Activated naive CD8-positive, alpha-beta T cell treated with anti-CD3 and anti-CD28 coated beads, Interleukin-2, amount 50 U/mL, for 24 hours (primary cell): ENCODE measurements at regions not wholly inside any gene's neighbourhood (a gene's known extent, or its start where the extent isn't known, plus 50 kb on each side); places are given as distances from the start of the nearest gene placed in this dataset.
"Not testable (repeated sequence)": the region's sequence is repeated elsewhere in the genome, so short reads cannot be mapped to it uniquely, and the experiment has no call there.

ENCODE experiments used
- ATAC-seq: fragments of 150-1000 bp; cut with Tn5 transposase; one replicate; pipeline ENCODE4 v1.10.0; 2021
- DNase-seq: peaks from one replicate; pipeline ENCODE4 v3.0.0; 2021
- H3K27ac Mint-ChIP-seq: one replicate; pipeline ENCODE4 v1.8.0; 2021; ENCODE audit warnings: mild to moderate bottlenecking, mixed read lengths
- H3K27me3 Mint-ChIP-seq: one replicate; pipeline ENCODE4 v1.8.0; 2021; ENCODE audit warnings: mixed read lengths
- H3K36me3 Mint-ChIP-seq: one replicate; pipeline ENCODE4 v1.8.0; 2021; ENCODE audit warnings: low read depth, mixed read lengths
- H3K4me1 Mint-ChIP-seq: one replicate; pipeline ENCODE4 v1.8.0; 2021; ENCODE audit warnings: mixed read lengths
- H3K4me3 Mint-ChIP-seq: one replicate; pipeline ENCODE4 v1.8.0; 2021; ENCODE audit warnings: mild to moderate bottlenecking, moderate library complexity, mixed read lengths
- H3K9me3 Mint-ChIP-seq: one replicate; pipeline ENCODE4 v1.8.0; 2021; ENCODE audit warnings: mixed read lengths

DNA sequence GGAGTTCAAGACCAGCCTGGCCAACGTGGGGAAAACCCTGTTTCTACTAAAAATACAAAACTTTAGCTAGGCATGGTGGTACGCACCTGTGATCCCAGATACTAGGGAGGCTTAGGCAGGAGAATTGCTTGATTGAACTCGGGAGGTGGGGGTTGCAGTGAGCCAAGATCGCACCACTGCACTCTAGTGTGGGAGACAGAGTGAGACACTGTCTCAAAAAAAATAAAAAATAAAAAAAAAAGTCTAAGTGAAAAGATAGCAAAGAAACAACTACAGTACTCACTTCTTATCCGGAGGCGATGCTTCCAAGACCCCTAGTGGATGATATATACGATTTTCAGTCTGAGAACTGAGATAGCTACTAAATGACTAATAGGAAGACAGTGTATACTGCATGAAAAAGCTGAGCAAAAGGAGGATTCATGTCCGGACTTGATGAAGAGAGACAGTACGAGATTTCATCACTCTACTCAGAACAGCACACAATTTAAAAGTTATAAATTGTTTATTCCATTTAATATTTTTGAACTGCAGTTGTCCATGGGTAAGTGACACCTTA, 138.7 kb upstream of the GOLGA6L6 start:
- not testable (repeated sequence) for H3K4me1 Mint-ChIP-seq, H3K27ac Mint-ChIP-seq, H3K9me3 Mint-ChIP-seq, ATAC-seq, H3K27me3 Mint-ChIP-seq, H3K36me3 Mint-ChIP-seq, H3K4me3 Mint-ChIP-seq, DNase-seq

DNA sequence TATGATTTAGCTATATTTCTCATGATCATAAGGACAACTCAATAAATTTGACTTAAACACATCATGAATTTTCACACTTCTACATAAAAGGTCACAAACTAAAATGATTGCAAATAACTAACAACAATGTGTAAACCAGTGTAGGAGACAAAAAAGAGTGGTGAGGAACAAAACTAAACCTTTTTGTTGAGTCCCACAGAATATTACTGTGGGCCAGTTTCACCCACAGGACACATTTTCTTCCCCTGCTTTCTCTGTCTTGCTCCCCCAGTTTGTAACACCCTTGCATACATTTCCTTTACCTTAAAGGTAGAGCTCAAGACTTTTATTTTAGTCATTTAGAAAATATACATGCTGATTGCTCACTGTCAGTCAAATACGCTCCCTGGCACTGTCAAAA, 130.9 kb upstream of the GOLGA6L6 start:
- Mint-ChIP-seq H3K4me1 (no peaks in the 10 kb centered on the region), H3K27ac (no peak overlapping the region), H3K27me3 (peaks cover 2% of the 10 kb centered on the region), H3K36me3 (no peaks in the 10 kb centered on the region), H3K4me3 (no peak overlapping the region), H3K9me3 (no peaks in the 10 kb centered on the region)
- ATAC-seq (no peak), DNase-seq (no peak)

DNA sequence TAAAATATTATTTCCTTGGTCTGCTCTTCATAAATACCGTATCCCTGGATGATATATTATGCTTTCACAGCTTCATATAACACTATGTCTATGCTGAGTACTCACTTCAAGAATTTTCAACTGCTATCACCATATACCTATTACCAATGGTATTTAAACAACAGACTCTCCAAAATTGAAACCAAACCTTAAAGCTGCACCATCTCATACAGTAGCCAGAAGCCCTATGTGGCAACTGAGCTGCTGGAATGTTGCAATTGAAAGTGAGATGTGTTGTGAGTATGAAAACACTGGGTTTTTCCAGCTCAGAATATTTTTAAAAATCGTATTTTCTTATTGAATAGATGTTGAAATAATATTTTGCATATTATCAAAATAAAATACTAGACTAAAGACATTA, 130.1 kb upstream of the GOLGA6L6 start:
- DNase-seq: no peak
- H3K4me3 Mint-ChIP-seq: no peak overlapping the region
- peaks cover 2% of the 10 kb centered on the region for H3K27me3 Mint-ChIP-seq

DNA sequence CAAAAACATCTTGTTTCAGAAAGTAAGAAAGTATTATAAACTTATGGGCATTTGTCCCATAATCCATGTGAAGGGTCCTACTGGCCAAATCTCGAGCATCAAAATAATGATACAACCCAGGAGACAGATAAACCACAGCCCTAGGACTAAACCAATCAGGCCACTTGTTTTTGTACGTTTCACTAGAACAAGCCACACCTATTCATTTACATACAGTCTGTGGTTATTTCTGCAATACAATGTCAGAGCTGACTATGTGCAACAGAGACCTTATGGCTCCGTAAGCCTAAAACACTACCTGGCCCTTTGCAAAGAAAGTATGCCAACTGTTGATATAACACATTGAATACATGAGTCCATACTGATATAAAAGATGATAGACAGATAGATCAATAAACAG, 124.8 kb upstream of the GOLGA6L6 start:
- not testable (repeated sequence) for H3K36me3 Mint-ChIP-seq, H3K4me3 Mint-ChIP-seq, H3K27me3 Mint-ChIP-seq, H3K4me1 Mint-ChIP-seq, ATAC-seq, H3K27ac Mint-ChIP-seq, H3K9me3 Mint-ChIP-seq, DNase-seq

More for the DNA sequence above, 130.1 kb upstream of the GOLGA6L6 start:
- H3K36me3 Mint-ChIP-seq: no peaks in the 10 kb centered on the region
- no peak for ATAC-seq
- H3K4me1 Mint-ChIP-seq: no peaks in the 10 kb centered on the region
- H3K27ac Mint-ChIP-seq: no peak overlapping the region
- H3K9me3 Mint-ChIP-seq: no peaks in the 10 kb centered on the region

DNA sequence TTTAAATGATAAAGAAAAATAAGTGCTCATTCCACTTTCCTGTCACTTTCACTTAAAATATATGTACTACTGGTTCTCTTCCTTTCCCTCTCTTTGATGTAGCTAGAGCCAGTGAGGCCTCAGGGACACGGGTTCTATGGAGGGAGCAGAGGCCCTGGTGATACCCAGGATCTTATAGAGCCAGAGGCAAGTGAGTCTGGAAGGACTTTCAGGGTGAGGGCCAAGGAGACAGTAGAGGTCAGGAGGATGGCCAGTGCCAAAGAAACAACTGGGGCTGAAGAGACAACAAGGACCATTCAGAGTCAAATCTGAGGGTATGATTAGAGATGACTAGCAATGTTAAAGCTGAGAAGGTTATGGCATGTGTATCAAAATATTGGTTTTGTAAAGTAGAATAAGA, 124.1 kb upstream of the GOLGA6L6 start:
- Mint-ChIP-seq H3K27me3 (peaks cover 2% of the 10 kb centered on the region), H3K9me3 (no peaks in the 10 kb centered on the region), H3K4me3 (no peak overlapping the region), H3K27ac (no peak overlapping the region), H3K4me1 (no peaks in the 10 kb centered on the region), H3K36me3 (no peaks in the 10 kb centered on the region)
- ATAC-seq: no peak
- no peak for DNase-seq

DNA sequence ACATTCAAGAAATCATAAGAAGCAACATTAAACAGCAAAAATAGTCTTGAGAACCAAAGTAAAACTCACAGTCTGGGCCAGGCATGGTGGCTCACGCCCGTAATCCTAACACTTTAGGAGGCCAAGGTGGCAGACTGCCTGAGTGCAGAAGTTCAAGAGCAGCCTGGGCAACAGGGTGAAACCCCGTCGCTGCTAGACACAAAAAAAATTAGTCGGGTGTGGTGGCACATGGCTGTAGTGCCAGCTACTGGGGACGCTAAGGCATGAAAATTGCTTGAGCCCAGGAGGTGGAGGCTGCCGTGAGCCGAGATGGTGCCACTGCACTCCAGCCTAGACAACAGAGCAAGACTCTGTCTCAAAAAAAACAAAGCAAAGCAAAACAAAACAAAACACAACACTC, 117.7 kb upstream of the GOLGA6L6 start:
- no peak for DNase-seq
- Mint-ChIP-seq H3K27me3 (peaks cover 2% of the 10 kb centered on the region), H3K27ac (no peak overlapping the region), H3K36me3 (no peaks in the 10 kb centered on the region), H3K9me3 (no peaks in the 10 kb centered on the region), H3K4me1 (no peaks in the 10 kb centered on the region), H3K4me3 (no peak overlapping the region)
- ATAC-seq: no peak

DNA sequence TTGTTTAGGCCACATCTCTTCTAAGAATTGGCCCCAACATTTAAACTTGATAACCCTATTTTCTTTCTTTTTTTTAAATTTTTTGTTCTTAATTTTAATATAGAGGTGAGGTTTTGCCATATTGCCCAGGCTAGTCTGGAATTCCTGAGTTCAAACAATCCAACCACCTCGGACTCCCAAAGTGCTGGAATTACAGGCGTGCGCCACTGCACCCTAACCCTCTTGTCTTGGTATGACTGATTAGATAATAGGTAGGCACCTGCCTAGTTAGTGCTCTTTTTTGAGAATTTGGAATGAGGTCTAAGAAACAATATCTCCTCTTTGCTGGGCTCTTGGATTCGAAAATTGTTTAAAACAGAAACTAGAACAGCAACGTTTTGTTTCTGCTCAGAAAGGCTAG, 116.4 kb upstream of the GOLGA6L6 start:
- Mint-ChIP-seq H3K27me3 (peaks cover 2% of the 10 kb centered on the region), H3K9me3 (no peaks in the 10 kb centered on the region), H3K36me3 (no peaks in the 10 kb centered on the region), H3K4me3 (no peak overlapping the region), H3K27ac (no peak overlapping the region), H3K4me1 (no peaks in the 10 kb centered on the region)
- DNase-seq (no peak), ATAC-seq (no peak)

DNA sequence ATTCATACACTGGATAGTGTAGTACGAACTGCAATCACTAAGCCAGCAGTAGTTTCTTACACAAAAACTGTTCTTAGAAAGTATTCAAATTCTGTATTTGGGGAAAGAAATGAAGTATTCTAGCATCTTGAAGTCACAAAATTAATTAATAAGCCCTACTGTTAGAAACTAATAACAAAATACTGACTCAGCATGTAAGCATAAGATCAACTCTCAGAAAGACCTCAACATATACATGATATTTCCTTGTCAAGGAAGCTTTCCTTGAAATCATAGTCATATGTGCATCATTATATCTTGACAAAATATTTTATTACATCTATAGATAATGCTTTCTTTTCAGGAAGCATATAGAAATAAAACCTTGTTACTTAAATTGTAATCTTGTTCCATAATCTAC, 115.5 kb upstream of the GOLGA6L6 start:
- no peaks in the 10 kb centered on the region for H3K9me3 Mint-ChIP-seq
- ATAC-seq (no peak), DNase-seq (no peak)
- H3K27ac Mint-ChIP-seq: no peak overlapping the region
- no peaks in the 10 kb centered on the region for H3K27me3 Mint-ChIP-seq
- H3K4me1 Mint-ChIP-seq: no peaks in the 10 kb centered on the region
- no peaks in the 10 kb centered on the region for H3K36me3 Mint-ChIP-seq
- no peak overlapping the region for H3K4me3 Mint-ChIP-seq

DNA sequence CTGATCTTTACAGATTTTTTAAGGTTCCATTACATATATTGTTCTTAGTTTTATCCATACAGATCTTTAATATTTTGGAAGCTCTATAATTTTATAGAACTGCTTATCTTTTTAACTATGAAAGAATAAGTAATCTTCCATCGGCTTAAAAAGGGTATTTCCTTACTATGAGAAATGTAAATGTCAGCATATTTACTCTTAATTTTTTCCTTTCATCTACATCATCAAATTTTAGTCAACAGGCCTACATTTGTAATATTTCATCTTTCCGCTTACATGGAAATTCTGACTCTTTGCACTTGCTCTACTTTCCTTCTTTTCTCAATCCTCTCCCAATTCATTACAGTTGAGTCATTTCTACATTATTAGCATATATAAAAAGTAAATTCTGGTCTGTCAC, 111.3 kb upstream of the GOLGA6L6 start:
- H3K27me3 Mint-ChIP-seq: no peaks in the 10 kb centered on the region
- no peak overlapping the region for H3K4me3 Mint-ChIP-seq
- no peak for ATAC-seq
- no peak for DNase-seq
- H3K36me3 Mint-ChIP-seq: no peaks in the 10 kb centered on the region
- H3K27ac Mint-ChIP-seq: no peak overlapping the region
- no peaks in the 10 kb centered on the region for H3K4me1 Mint-ChIP-seq
- no peaks in the 10 kb centered on the region for H3K9me3 Mint-ChIP-seq

DNA sequence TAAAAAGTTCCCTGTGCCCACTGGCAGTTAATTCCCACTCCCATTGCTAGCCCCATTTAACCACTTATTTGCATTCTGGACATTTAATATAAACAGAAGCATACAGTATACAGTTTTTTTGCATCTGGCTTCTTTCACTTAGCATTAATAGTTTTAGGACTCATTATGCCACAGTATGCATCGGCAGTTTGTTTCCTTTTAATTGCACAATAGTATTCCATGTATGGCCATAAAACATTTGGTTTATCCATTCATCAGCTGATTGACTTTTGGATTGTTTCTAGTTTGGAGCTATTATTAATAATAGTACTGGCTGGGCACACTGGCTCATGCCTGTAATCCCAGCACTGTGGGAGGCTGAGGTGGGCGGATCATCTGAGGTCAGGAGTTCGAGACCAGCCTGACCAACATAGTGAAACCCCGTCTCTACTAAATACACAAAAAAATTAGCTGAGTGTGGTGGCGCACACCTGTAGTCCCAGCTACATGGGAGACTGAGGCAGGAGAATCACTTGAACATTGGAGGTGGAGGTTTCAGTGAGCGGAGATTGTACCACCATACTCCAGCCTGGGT, 106.9 kb upstream of the GOLGA6L6 start:
- H3K4me3 Mint-ChIP-seq, H3K36me3 Mint-ChIP-seq, H3K27ac Mint-ChIP-seq, H3K9me3 Mint-ChIP-seq, H3K4me1 Mint-ChIP-seq, H3K27me3 Mint-ChIP-seq, ATAC-seq, DNase-seq: not testable (repeated sequence)

DNA sequence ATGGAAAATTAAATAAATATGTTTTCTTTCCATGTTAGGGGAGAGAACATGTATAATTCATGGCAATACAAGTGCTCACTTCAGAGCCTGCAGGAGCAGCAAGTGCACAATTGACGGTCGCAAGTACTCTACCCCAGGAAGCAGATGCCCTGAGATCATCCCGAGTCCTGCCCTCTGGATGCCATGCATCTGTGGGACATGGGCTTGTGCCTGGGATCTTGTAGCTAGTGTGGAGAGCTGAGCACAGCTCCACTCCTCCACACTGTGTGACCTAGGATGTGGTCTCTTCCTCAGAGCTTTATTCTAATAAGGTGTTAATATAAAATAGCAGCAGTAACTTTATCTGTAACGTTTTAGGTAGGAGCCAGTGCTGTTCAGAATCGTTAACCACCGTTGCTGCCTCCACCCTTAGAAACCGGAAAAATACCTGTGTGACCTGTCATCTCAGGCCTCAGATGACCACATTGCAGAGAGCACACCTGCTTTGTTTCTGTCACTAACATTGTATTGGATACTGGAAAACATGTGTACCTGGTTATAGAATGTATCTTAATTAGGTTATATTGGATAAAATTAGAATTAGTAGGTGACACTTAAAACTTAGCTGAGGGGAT, 105.0 kb upstream of the GOLGA6L6 start:
- no peak overlapping the region for H3K27ac Mint-ChIP-seq
- no peak overlapping the region for H3K4me3 Mint-ChIP-seq
- DNase-seq (no peak), ATAC-seq (peak; percentile 38)
- no peaks in the 10 kb centered on the region for H3K36me3 Mint-ChIP-seq
- peaks cover 9% of the 10 kb centered on the region for H3K27me3 Mint-ChIP-seq
- H3K4me1 Mint-ChIP-seq: no peaks in the 10 kb centered on the region
- no peaks in the 10 kb centered on the region for H3K9me3 Mint-ChIP-seq

DNA sequence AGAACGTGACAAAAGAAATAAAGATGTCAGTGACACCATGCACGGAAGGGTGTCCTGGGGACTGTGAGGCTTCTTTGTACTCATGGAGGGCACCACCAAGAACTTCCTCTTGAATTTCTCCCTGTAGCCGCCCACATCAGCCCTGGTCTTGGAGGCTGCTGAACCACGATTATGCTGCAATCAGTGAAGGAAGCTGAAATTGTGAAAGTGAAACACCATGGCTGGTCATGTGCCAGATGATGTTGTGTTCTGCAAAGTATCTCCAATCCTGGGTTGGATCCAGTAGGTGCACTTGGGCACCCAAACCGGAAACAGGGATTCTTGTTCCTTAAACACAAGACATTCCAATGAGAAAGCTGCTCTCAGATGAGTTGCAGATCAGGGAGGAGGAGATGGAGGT, 104.4 kb upstream of the GOLGA6L6 start:
- DNase-seq (no peak), ATAC-seq (peak; percentile 58)
- Mint-ChIP-seq H3K4me1 (no peaks in the 10 kb centered on the region), H3K27ac (no peak overlapping the region), H3K36me3 (no peaks in the 10 kb centered on the region), H3K9me3 (no peaks in the 10 kb centered on the region), H3K27me3 (peaks cover 9% of the 10 kb centered on the region), H3K4me3 (no peak overlapping the region)

DNA sequence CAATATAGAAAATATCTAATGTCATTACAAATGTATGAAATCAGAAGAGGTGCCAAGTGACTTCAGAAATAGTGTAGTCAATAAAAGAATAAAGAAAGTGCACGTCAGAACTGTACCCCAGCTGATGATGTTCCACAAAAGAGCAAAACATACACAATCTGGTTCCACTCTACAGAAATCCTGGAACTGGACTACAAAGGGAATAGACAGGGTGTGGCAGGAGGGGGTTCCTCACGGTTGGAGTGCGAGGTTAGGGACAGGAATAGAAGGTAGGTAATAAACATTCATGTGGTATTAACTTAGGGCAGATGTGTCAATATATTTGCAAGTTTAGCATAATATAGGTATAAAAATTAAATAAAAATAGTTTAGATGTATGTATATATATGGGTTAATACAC, 103.3 kb upstream of the GOLGA6L6 start:
- Mint-ChIP-seq H3K9me3 (no peaks in the 10 kb centered on the region), H3K4me1 (no peaks in the 10 kb centered on the region), H3K27ac (no peak overlapping the region), H3K4me3 (no peak overlapping the region), H3K27me3 (peaks cover 9% of the 10 kb centered on the region), H3K36me3 (no peaks in the 10 kb centered on the region)
- ATAC-seq (no peak), DNase-seq (no peak)

DNA sequence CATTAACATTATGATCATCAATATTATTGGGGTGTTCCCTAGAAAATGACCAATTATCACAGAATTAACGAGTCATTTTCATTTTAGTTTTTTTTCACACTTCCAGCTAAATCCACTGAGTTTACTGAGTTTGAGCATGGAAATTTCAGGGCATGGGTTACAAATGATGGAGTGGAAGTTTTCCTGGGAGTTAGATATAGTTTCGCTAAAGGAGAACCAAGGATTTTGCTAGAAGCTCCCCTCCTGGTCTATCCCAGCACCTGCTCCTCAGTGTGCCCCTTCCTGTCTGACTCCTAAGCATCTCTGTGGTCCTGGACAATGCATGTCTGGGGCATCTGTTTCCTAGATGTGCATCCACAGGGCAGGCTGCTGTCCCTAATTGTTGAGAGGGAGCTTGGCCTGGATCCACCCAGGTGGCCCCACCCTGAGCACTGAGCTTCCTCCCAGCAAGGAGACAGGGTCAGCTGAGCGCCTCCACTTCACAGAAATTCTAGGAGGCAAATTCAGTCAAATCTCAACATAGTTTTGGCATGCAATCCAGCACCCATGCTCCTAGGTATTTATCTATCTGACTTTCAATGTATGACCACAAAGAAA, 102.3 kb upstream of the GOLGA6L6 start:
- ATAC-seq (no peak), DNase-seq (no peak)
- H3K36me3 Mint-ChIP-seq: no peaks in the 10 kb centered on the region
- H3K4me3 Mint-ChIP-seq: no peak overlapping the region
- H3K4me1 Mint-ChIP-seq: no peaks in the 10 kb centered on the region
- H3K27me3 Mint-ChIP-seq: peaks cover 9% of the 10 kb centered on the region
- H3K9me3 Mint-ChIP-seq: no peaks in the 10 kb centered on the region
- no peak overlapping the region for H3K27ac Mint-ChIP-seq

DNA sequence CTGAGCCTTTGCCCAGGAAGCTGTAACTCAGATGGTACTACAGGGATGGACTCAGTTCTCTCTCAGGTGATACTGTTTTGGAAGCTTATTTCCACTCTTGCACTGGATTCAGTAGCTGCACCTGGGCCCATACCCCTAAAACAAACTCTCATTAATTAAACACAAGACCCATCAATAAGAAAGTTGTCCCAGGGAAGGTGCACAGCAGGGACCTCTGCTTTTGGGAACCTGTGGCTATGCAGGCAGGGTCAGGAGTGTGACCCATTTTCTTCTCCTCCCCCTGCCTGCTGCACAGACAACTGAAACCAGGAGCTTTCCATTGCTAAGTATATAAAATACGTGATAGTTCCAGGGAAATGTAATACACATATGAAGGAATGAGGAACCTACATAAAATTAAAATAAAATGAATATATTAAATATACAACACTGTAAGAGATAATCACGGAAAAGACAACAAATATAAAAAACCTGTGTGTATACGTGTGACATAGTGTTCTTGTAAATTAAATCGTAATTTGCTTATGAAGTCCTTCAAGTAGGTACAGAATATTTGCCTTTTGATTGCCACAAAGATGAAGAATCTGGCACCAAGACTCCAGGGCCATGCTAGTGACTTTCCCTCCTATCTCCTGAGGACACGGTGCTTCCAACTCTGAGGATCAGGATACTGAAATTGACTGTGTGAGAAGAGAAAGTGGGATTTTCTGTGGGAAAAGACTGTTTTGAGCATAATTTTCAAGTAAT, 101.6 kb upstream of the GOLGA6L6 start:
- DNase-seq (no peak), ATAC-seq (no peak)
- no peaks in the 10 kb centered on the region for H3K9me3 Mint-ChIP-seq
- H3K27ac Mint-ChIP-seq: no peak overlapping the region
- no peaks in the 10 kb centered on the region for H3K36me3 Mint-ChIP-seq
- H3K4me1 Mint-ChIP-seq: no peaks in the 10 kb centered on the region
- peaks cover 9% of the 10 kb centered on the region for H3K27me3 Mint-ChIP-seq
- no peak overlapping the region for H3K4me3 Mint-ChIP-seq
